ENCODE measurements at regions not wholly inside any gene's neighbourhood (a gene's known extent, or its start where the extent isn't known, plus 50 kb on each side); places are given as distances from the start of the nearest gene placed in this dataset.

DNA sequence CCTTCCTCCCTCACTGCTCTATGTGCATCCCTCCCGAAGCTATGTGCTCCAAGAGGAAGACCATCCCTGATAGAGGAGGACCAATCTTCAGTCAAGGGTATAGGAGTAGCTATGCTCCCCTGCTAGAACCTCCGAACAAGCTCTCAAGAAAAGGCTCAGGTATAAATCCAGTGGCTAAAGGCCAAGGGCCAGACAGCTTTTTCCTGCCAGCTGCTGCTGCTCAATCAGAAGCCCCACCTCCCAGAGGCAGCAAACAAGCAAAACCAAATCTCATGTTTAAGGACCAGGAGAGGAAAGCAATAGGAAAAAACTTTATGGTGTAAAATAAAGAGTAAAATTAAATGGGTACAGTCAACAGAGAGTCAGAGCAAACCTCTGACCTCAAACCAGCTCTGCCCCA, 187.2 kb downstream of the FGFR2 start:
- Histone ChIP-seq H3K4me3 (ENCODE audit: low read length) (no peak overlapping the region), H3K4me2 (ENCODE audit: low read length) (no peak overlapping the region), H2AFZ (ENCODE audit: low read depth, low read length) (no peak overlapping the region), H3K9ac (ENCODE audit: low read length) (no peak overlapping the region), H3K36me3 (ENCODE audit: insufficient read depth, low read length) (no peaks in the 10 kb centered on the region), H3F3A (ENCODE audit: insufficient read depth, low read length, poor library complexity, severe bottlenecking) (no peaks in the 10 kb centered on the region), H3K9me2 (ENCODE audit: insufficient read depth, low read length) (no peaks in the 10 kb centered on the region), H3K9me3 (ENCODE audit: low read length) (no peaks in the 10 kb centered on the region), H3K27ac (ENCODE audit: low read length) (no peak overlapping the region), H4K20me1 (ENCODE audit: insufficient read depth) (no peaks in the 10 kb centered on the region), H3K79me2 (replicated peaks; ENCODE audit: insufficient read depth, low read length) (no peaks in the 10 kb centered on the region), H3K27me3 (ENCODE audit: insufficient read depth, low read depth, low read length) (no peaks in the 10 kb centered on the region)
- TF ChIP-seq, protein P1, sequence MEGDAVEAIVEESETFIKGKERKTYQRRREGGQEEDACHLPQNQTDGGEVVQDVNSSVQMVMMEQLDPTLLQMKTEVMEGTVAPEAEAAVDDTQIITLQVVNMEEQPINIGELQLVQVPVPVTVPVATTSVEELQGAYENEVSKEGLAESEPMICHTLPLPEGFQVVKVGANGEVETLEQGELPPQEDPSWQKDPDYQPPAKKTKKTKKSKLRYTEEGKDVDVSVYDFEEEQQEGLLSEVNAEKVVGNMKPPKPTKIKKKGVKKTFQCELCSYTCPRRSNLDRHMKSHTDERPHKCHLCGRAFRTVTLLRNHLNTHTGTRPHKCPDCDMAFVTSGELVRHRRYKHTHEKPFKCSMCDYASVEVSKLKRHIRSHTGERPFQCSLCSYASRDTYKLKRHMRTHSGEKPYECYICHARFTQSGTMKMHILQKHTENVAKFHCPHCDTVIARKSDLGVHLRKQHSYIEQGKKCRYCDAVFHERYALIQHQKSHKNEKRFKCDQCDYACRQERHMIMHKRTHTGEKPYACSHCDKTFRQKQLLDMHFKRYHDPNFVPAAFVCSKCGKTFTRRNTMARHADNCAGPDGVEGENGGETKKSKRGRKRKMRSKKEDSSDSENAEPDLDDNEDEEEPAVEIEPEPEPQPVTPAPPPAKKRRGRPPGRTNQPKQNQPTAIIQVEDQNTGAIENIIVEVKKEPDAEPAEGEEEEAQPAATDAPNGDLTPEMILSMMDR (IDR thresholded peaks at IDR 0.05; ENCODE audit: poor library complexity, severe bottlenecking): no peak
- TF ChIP-seq SMC3 (conservative IDR thresholded peaks at IDR 0.05; ENCODE audit: poor library complexity) (no peak), POLR2AphosphoS5 (IDR thresholded peaks at IDR 0.05) (no peak), MXI1 (conservative IDR thresholded peaks at IDR 0.05; ENCODE audit: poor library complexity, severe bottlenecking) (no peak), EP300 (conservative IDR thresholded peaks at IDR 0.05; ENCODE audit: poor library complexity, severe bottlenecking) (no peak), RAD21 (conservative IDR thresholded peaks at IDR 0.05) (no peak), EZH2 (IDR thresholded peaks at IDR 0.05; ENCODE audit: borderline replicate concordance, insufficient read depth, low read length, poor library complexity, severe bottlenecking) (no peak), TAF1 (IDR thresholded peaks at IDR 0.05; ENCODE audit: low read depth) (no peak)
- TF ChIP-seq, protein P2, sequence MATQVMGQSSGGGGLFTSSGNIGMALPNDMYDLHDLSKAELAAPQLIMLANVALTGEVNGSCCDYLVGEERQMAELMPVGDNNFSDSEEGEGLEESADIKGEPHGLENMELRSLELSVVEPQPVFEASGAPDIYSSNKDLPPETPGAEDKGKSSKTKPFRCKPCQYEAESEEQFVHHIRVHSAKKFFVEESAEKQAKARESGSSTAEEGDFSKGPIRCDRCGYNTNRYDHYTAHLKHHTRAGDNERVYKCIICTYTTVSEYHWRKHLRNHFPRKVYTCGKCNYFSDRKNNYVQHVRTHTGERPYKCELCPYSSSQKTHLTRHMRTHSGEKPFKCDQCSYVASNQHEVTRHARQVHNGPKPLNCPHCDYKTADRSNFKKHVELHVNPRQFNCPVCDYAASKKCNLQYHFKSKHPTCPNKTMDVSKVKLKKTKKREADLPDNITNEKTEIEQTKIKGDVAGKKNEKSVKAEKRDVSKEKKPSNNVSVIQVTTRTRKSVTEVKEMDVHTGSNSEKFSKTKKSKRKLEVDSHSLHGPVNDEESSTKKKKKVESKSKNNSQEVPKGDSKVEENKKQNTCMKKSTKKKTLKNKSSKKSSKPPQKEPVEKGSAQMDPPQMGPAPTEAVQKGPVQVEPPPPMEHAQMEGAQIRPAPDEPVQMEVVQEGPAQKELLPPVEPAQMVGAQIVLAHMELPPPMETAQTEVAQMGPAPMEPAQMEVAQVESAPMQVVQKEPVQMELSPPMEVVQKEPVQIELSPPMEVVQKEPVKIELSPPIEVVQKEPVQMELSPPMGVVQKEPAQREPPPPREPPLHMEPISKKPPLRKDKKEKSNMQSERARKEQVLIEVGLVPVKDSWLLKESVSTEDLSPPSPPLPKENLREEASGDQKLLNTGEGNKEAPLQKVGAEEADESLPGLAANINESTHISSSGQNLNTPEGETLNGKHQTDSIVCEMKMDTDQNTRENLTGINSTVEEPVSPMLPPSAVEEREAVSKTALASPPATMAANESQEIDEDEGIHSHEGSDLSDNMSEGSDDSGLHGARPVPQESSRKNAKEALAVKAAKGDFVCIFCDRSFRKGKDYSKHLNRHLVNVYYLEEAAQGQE (IDR thresholded peaks at IDR 0.05; ENCODE audit: borderline replicate concordance): no peak

GRCh38 chr10:121413951-121414350, 184.3 kb downstream of the FGFR2 start:
- TF ChIP-seq SMC3 (conservative IDR thresholded peaks at IDR 0.05; ENCODE audit: poor library complexity): no peak
- TF ChIP-seq EP300 (conservative IDR thresholded peaks at IDR 0.05; ENCODE audit: poor library complexity, severe bottlenecking): no peak
- TF ChIP-seq TAF1 (IDR thresholded peaks at IDR 0.05; ENCODE audit: low read depth): no peak
- TF ChIP-seq, protein P1 (IDR thresholded peaks at IDR 0.05; ENCODE audit: poor library complexity, severe bottlenecking): no peak
- no peak for TF ChIP-seq POLR2AphosphoS5 (IDR thresholded peaks at IDR 0.05)
- TF ChIP-seq MXI1 (conservative IDR thresholded peaks at IDR 0.05; ENCODE audit: poor library complexity, severe bottlenecking): no peak
- TF ChIP-seq, protein P2 (IDR thresholded peaks at IDR 0.05; ENCODE audit: borderline replicate concordance): no peak
- TF ChIP-seq EZH2 (IDR thresholded peaks at IDR 0.05; ENCODE audit: borderline replicate concordance, insufficient read depth, low read length, poor library complexity, severe bottlenecking): no peak
- no peak for TF ChIP-seq RAD21 (conservative IDR thresholded peaks at IDR 0.05)
- Histone ChIP-seq H3K9me3 (ENCODE audit: low read length) (no peaks in the 10 kb centered on the region), H2AFZ (ENCODE audit: low read depth, low read length) (no peak overlapping the region), H3K27me3 (ENCODE audit: insufficient read depth, low read depth, low read length) (no peaks in the 10 kb centered on the region), H3K27ac (ENCODE audit: low read length) (no peak overlapping the region), H3K4me2 (ENCODE audit: low read length) (no peak overlapping the region), H3K4me3 (ENCODE audit: low read length) (no peak overlapping the region), H4K20me1 (ENCODE audit: insufficient read depth) (no peaks in the 10 kb centered on the region), H3F3A (ENCODE audit: insufficient read depth, low read length, poor library complexity, severe bottlenecking) (no peaks in the 10 kb centered on the region), H3K9ac (ENCODE audit: low read length) (no peak overlapping the region), H3K9me2 (ENCODE audit: insufficient read depth, low read length) (no peaks in the 10 kb centered on the region), H3K79me2 (replicated peaks; ENCODE audit: insufficient read depth, low read length) (no peaks in the 10 kb centered on the region), H3K36me3 (ENCODE audit: insufficient read depth, low read length) (no peaks in the 10 kb centered on the region)
